CD14-positive monocyte (primary cell): ENCODE measurements at regions not wholly inside any gene's neighbourhood (a gene's known extent, or its start where the extent isn't known, plus 50 kb on each side); places are given as distances from the start of the nearest gene placed in this dataset.

Experiments used
- DNase-seq, 3 donors: peaks; one replicate each; pipeline ENCODE4 v3.0.0-alpha.2; 2011 to 2022
- H2AFZ ChIP-seq: 2 replicates; pipeline ENCODE4 v1.6.0; 2012; ENCODE audit warnings: mild to moderate bottlenecking, low read depth, low read length, inconsistent platforms; ENCODE audit not compliant: insufficient read depth, poor library complexity, severe bottlenecking
- H3K27ac ChIP-seq, 2 donors: 1 replicate in 1 of 2; 2 replicates in 1 of 2; pipeline ENCODE4 v1.5.1; 2012 to 2013; ENCODE audit warnings: low read length in 2 of 2, control low read depth in 1 of 2, inconsistent platforms in 1 of 2, low read depth in 1 of 2, mild to moderate bottlenecking in 1 of 2
- H3K27me3 ChIP-seq, 2 donors: one replicate each; pipeline versions ENCODE4 v1.6.0 to v1.6.1; 2011 to 2013; ENCODE audit warnings: low read length in 2 of 2; ENCODE audit not compliant: control insufficient read depth in 2 of 2, insufficient read depth in 2 of 2
- H3K36me3 ChIP-seq, 2 donors: replicated peaks in 1 of 2; 1 replicate in 1 of 2; 2 replicates in 1 of 2; pipeline versions ENCODE4 v1.5.1 to v1.6.1; 2012 to 2013; ENCODE audit warnings: low read length in 2 of 2, control low read depth in 1 of 2, inconsistent platforms in 1 of 2, mild to moderate bottlenecking in 1 of 2; ENCODE audit not compliant: insufficient read depth in 2 of 2, control insufficient read depth in 1 of 2
- H3K4me1 ChIP-seq, 2 donors: 1 replicate in 1 of 2; 2 replicates in 1 of 2; pipeline versions ENCODE4 v1.5.1 to v1.6.1; 2012 to 2013; ENCODE audit warnings: low read length in 2 of 2, control low read depth in 1 of 2, inconsistent platforms in 1 of 2, mild to moderate bottlenecking in 1 of 2, moderate library complexity in 1 of 2; ENCODE audit not compliant: insufficient read depth in 2 of 2, control insufficient read depth in 1 of 2
- H3K4me2 ChIP-seq: replicated peaks from 2 replicates; pipeline ENCODE3; 2012; ENCODE audit warnings: low read length, moderate library complexity, mild to moderate bottlenecking; ENCODE audit not compliant: poor library complexity, severe bottlenecking; ENCODE audit errors: extremely low read depth
- H3K4me3 ChIP-seq, 3 experiments: fragments of 200-600 bp in 1 of 3; sonication (generic) in 1 of 3; replicated peaks in 1 of 3; 1 replicate in 2 of 3; 2 replicates in 1 of 3; pipeline ENCODE4 v1.5.1; 2011 to 2013; ENCODE audit warnings: low read length in 3 of 3, mild to moderate bottlenecking in 3 of 3, control low read depth in 2 of 3, low read depth in 2 of 3, inconsistent platforms in 1 of 3, moderate library complexity in 1 of 3
- H3K79me2 ChIP-seq: 2 replicates; pipeline ENCODE4 v1.6.0; 2012; ENCODE audit warnings: mild to moderate bottlenecking, control low read depth, inconsistent platforms, low read length, moderate library complexity; ENCODE audit not compliant: insufficient read depth
- H3K9ac ChIP-seq: 2 replicates; pipeline ENCODE4 v1.6.0; 2017; ENCODE audit warnings: low read length, mild to moderate bottlenecking; ENCODE audit not compliant: insufficient read depth, poor library complexity, severe bottlenecking
- H3K9me3 ChIP-seq, 2 donors: replicated peaks in 1 of 2; 1 replicate in 1 of 2; 2 replicates in 1 of 2; pipeline versions ENCODE4 v1.5.1 to v1.6.1; 2012 to 2013; ENCODE audit warnings: low read length in 2 of 2, control low read depth in 1 of 2; ENCODE audit not compliant: control insufficient read depth in 1 of 2, insufficient read depth in 1 of 2
- H4K20me1 ChIP-seq: 2 replicates; pipeline ENCODE4 v1.6.0; 2012; ENCODE audit warnings: mild to moderate bottlenecking, low read length, control low read depth, moderate library complexity; ENCODE audit not compliant: insufficient read depth
- H3K27ac Mint-ChIP-seq, 7 donors: one replicate each; pipeline ENCODE4 v1.8.0; 2020; ENCODE audit warnings: mild to moderate bottlenecking in 7 of 7, mixed read lengths in 7 of 7, moderate library complexity in 6 of 7, inconsistent platforms in 2 of 7
- H3K27me3 Mint-ChIP-seq, 3 donors: one replicate each; pipeline ENCODE4 v1.8.0; 2021 to 2022; ENCODE audit warnings: low read depth in 3 of 3, mild to moderate bottlenecking in 3 of 3, mixed read lengths in 3 of 3, moderate library complexity in 3 of 3, inconsistent platforms in 1 of 3
- H3K36me3 Mint-ChIP-seq, 2 donors: one replicate each; pipeline ENCODE4 v1.8.0; 2020; ENCODE audit warnings: mixed read lengths in 2 of 2, inconsistent platforms in 1 of 2, mild to moderate bottlenecking in 1 of 2
- H3K4me1 Mint-ChIP-seq: one replicate; pipeline ENCODE4 v1.8.0; 2020; ENCODE audit warnings: mild to moderate bottlenecking, mixed read lengths
- H3K4me3 Mint-ChIP-seq, 2 donors: one replicate each; pipeline ENCODE4 v1.8.0; 2020; ENCODE audit warnings: mild to moderate bottlenecking in 2 of 2, mixed read lengths in 2 of 2, moderate library complexity in 1 of 2
- H3K9me3 Mint-ChIP-seq, 7 donors: one replicate each; pipeline ENCODE4 v1.8.0; 2020 to 2022; ENCODE audit warnings: mixed read lengths in 7 of 7, mild to moderate bottlenecking in 6 of 7, moderate library complexity in 6 of 7, inconsistent platforms in 2 of 7
- CTCF ChIP-seq: fragments of 200-600 bp; IDR thresholded peaks from one replicate; pipeline ENCODE4 v1.8.0; 2022; ENCODE audit warnings: antibody characterized with exemption, mild to moderate bottlenecking
- WGBS: methylation state at CpG from one replicate; pipeline ENCODE4 v1.1.5; 2013; ENCODE audit warnings: missing lambda C conversion rate; ENCODE audit not compliant: insufficient coverage; 5-methylcytosine and 5-hydroxymethylcytosine counted together
- intact Hi-C, 2 donors: fragments of 100-400 bp; cut with micrococcal nuclease; formaldehyde crosslinking; loops; one replicate each; pipeline versions ENCODE4 v1.15.0 to v1.15.1; 2023

- Histone ChIP-seq H3K9ac (no peak overlapping the region), H3K4me1 (no peaks in the 10 kb centered on the region), H3K27me3 (no peaks in the 10 kb centered on the region), H2AFZ (no peak overlapping the region), H3K27ac (no peak overlapping the region), H3K36me3 (no peaks in the 10 kb centered on the region), H3K79me2 (no peaks in the 10 kb centered on the region), H3K4me2 (no peak overlapping the region), H4K20me1 (no peaks in the 10 kb centered on the region), H3K9me3 (peaks cover 2 to 14% of the 10 kb centered on the region in 2 donors), H3K4me3 (no peak overlapping the region)
- no peak for TF ChIP-seq CTCF
- DNase-seq = no peak
- Mint-ChIP-seq H3K27me3 (peaks cover 0 to 1% (median 0%) of the 10 kb centered on the region in 3 donors), H3K36me3 (no peaks in the 10 kb centered on the region), H3K9me3 (peaks cover 1 to 11% (median 7%) of the 10 kb centered on the region in 7 donors), H3K27ac (no peak overlapping the region), H3K4me1 (no peaks in the 10 kb centered on the region), H3K4me3 (no peak overlapping the region)
- intact Hi-C loops = no loop called here
- WGBS = 60% methylated on average over 1 of the region's 5 CpGs
Measured at GRCh38 chr13:100958831-100959230, 284.2 kb upstream of the TMTC4 start.

GRCh38 chr13:100957741-100958140, 283.1 kb upstream of the TMTC4 start:
- WGBS = 87% methylated on average over 3 of the region's 4 CpGs
- H3K27ac ChIP-seq = no peak overlapping the region
- H3K27me3 ChIP-seq = no peaks in the 10 kb centered on the region
- no peak overlapping the region for H3K9ac ChIP-seq
- no peaks in the 10 kb centered on the region for H4K20me1 ChIP-seq
- no peak overlapping the region for H2AFZ ChIP-seq
- intact Hi-C loops = no loop called here
- Mint-ChIP-seq H3K4me3 (no peak overlapping the region), H3K27me3 (peaks cover 0 to 4% (median 1%) of the 10 kb centered on the region in 3 donors), H3K9me3 (peaks cover 3 to 12% (median 7%) of the 10 kb centered on the region in 7 donors), H3K27ac (no peak overlapping the region), H3K4me1 (no peaks in the 10 kb centered on the region), H3K36me3 (no peaks in the 10 kb centered on the region)
- no peak for TF ChIP-seq CTCF
- H3K9me3 ChIP-seq = peaks cover 11 to 14% of the 10 kb centered on the region in 2 donors
- no peaks in the 10 kb centered on the region for H3K4me1 ChIP-seq
- no peak overlapping the region for H3K4me3 ChIP-seq
- H3K36me3 ChIP-seq = no peaks in the 10 kb centered on the region
- H3K79me2 ChIP-seq = no peaks in the 10 kb centered on the region
- DNase-seq = no peak
- no peak overlapping the region for H3K4me2 ChIP-seq
